CD14-positive monocyte (primary cell): ENCODE measurements at regions not wholly inside any gene's neighbourhood (a gene's known extent, or its start where the extent isn't known, plus 50 kb on each side); places are given as distances from the start of the nearest gene placed in this dataset.

ENCODE experiments used
- DNase-seq, 3 donors: peaks; one replicate each; pipeline ENCODE4 v3.0.0-alpha.2; 2011 to 2022
- H2AFZ ChIP-seq: 2 replicates; pipeline ENCODE4 v1.6.0; 2012; ENCODE audit warnings: mild to moderate bottlenecking, low read depth, low read length, inconsistent platforms; ENCODE audit not compliant: insufficient read depth, poor library complexity, severe bottlenecking
- H3K27ac ChIP-seq, 2 donors: 1 replicate in 1 of 2; 2 replicates in 1 of 2; pipeline ENCODE4 v1.5.1; 2012 to 2013; ENCODE audit warnings: low read length in 2 of 2, control low read depth in 1 of 2, inconsistent platforms in 1 of 2, low read depth in 1 of 2, mild to moderate bottlenecking in 1 of 2
- H3K27me3 ChIP-seq, 2 donors: one replicate each; pipeline versions ENCODE4 v1.6.0 to v1.6.1; 2011 to 2013; ENCODE audit warnings: low read length in 2 of 2; ENCODE audit not compliant: control insufficient read depth in 2 of 2, insufficient read depth in 2 of 2
- H3K36me3 ChIP-seq, 2 donors: replicated peaks in 1 of 2; 1 replicate in 1 of 2; 2 replicates in 1 of 2; pipeline versions ENCODE4 v1.5.1 to v1.6.1; 2012 to 2013; ENCODE audit warnings: low read length in 2 of 2, control low read depth in 1 of 2, inconsistent platforms in 1 of 2, mild to moderate bottlenecking in 1 of 2; ENCODE audit not compliant: insufficient read depth in 2 of 2, control insufficient read depth in 1 of 2
- H3K4me1 ChIP-seq, 2 donors: 1 replicate in 1 of 2; 2 replicates in 1 of 2; pipeline versions ENCODE4 v1.5.1 to v1.6.1; 2012 to 2013; ENCODE audit warnings: low read length in 2 of 2, control low read depth in 1 of 2, inconsistent platforms in 1 of 2, mild to moderate bottlenecking in 1 of 2, moderate library complexity in 1 of 2; ENCODE audit not compliant: insufficient read depth in 2 of 2, control insufficient read depth in 1 of 2
- H3K4me2 ChIP-seq: replicated peaks from 2 replicates; pipeline ENCODE3; 2012; ENCODE audit warnings: low read length, moderate library complexity, mild to moderate bottlenecking; ENCODE audit not compliant: poor library complexity, severe bottlenecking; ENCODE audit errors: extremely low read depth
- H3K4me3 ChIP-seq, 3 experiments: fragments of 200-600 bp in 1 of 3; sonication (generic) in 1 of 3; replicated peaks in 1 of 3; 1 replicate in 2 of 3; 2 replicates in 1 of 3; pipeline ENCODE4 v1.5.1; 2011 to 2013; ENCODE audit warnings: low read length in 3 of 3, mild to moderate bottlenecking in 3 of 3, control low read depth in 2 of 3, low read depth in 2 of 3, inconsistent platforms in 1 of 3, moderate library complexity in 1 of 3
- H3K79me2 ChIP-seq: 2 replicates; pipeline ENCODE4 v1.6.0; 2012; ENCODE audit warnings: mild to moderate bottlenecking, control low read depth, inconsistent platforms, low read length, moderate library complexity; ENCODE audit not compliant: insufficient read depth
- H3K9ac ChIP-seq: 2 replicates; pipeline ENCODE4 v1.6.0; 2017; ENCODE audit warnings: low read length, mild to moderate bottlenecking; ENCODE audit not compliant: insufficient read depth, poor library complexity, severe bottlenecking
- H3K9me3 ChIP-seq, 2 donors: replicated peaks in 1 of 2; 1 replicate in 1 of 2; 2 replicates in 1 of 2; pipeline versions ENCODE4 v1.5.1 to v1.6.1; 2012 to 2013; ENCODE audit warnings: low read length in 2 of 2, control low read depth in 1 of 2; ENCODE audit not compliant: control insufficient read depth in 1 of 2, insufficient read depth in 1 of 2
- H4K20me1 ChIP-seq: 2 replicates; pipeline ENCODE4 v1.6.0; 2012; ENCODE audit warnings: mild to moderate bottlenecking, low read length, control low read depth, moderate library complexity; ENCODE audit not compliant: insufficient read depth
- H3K27ac Mint-ChIP-seq, 7 donors: one replicate each; pipeline ENCODE4 v1.8.0; 2020; ENCODE audit warnings: mild to moderate bottlenecking in 7 of 7, mixed read lengths in 7 of 7, moderate library complexity in 6 of 7, inconsistent platforms in 2 of 7
- H3K27me3 Mint-ChIP-seq, 3 donors: one replicate each; pipeline ENCODE4 v1.8.0; 2021 to 2022; ENCODE audit warnings: low read depth in 3 of 3, mild to moderate bottlenecking in 3 of 3, mixed read lengths in 3 of 3, moderate library complexity in 3 of 3, inconsistent platforms in 1 of 3
- H3K36me3 Mint-ChIP-seq, 2 donors: one replicate each; pipeline ENCODE4 v1.8.0; 2020; ENCODE audit warnings: mixed read lengths in 2 of 2, inconsistent platforms in 1 of 2, mild to moderate bottlenecking in 1 of 2
- H3K4me1 Mint-ChIP-seq: one replicate; pipeline ENCODE4 v1.8.0; 2020; ENCODE audit warnings: mild to moderate bottlenecking, mixed read lengths
- H3K4me3 Mint-ChIP-seq, 2 donors: one replicate each; pipeline ENCODE4 v1.8.0; 2020; ENCODE audit warnings: mild to moderate bottlenecking in 2 of 2, mixed read lengths in 2 of 2, moderate library complexity in 1 of 2
- H3K9me3 Mint-ChIP-seq, 7 donors: one replicate each; pipeline ENCODE4 v1.8.0; 2020 to 2022; ENCODE audit warnings: mixed read lengths in 7 of 7, mild to moderate bottlenecking in 6 of 7, moderate library complexity in 6 of 7, inconsistent platforms in 2 of 7
- CTCF ChIP-seq: fragments of 200-600 bp; IDR thresholded peaks from one replicate; pipeline ENCODE4 v1.8.0; 2022; ENCODE audit warnings: antibody characterized with exemption, mild to moderate bottlenecking
- WGBS: methylation state at CpG from one replicate; pipeline ENCODE4 v1.1.5; 2013; ENCODE audit warnings: missing lambda C conversion rate; ENCODE audit not compliant: insufficient coverage; 5-methylcytosine and 5-hydroxymethylcytosine counted together
- intact Hi-C, 2 donors: fragments of 100-400 bp; cut with micrococcal nuclease; formaldehyde crosslinking; loops; one replicate each; pipeline versions ENCODE4 v1.15.0 to v1.15.1; 2023

DNA sequence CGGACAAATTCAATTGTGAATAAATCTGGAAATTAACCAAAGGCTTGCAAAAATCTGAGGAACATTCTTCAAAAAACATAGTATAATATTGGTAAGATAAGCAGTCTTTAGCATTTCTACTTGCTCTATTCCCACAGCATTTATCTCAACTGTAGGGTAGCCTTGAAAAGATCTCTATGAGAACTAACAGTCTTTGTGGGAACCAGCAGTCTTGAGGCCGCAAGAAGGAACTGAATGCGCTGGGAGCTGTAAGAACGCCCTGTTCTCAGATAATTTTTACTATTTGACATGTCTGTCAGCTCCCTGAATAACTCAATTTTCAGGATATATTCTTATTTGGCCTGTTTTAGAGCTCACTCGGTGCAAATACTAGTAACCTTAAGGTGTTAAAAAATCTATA lies 519.3 kb upstream of the CXorf51A start:
- H3K4me3 Mint-ChIP-seq, result no peak overlapping the region

GRCh38 chrX:147322496-147322895 lies 508.0 kb upstream of the CXorf51A start:
- intact Hi-C loops, result no loop called here
- Histone ChIP-seq H3K4me2 (no peak overlapping the region), H3K36me3 (no peaks in the 10 kb centered on the region), H2AFZ (no peak overlapping the region), H4K20me1 (no peaks in the 10 kb centered on the region), H3K27ac (no peak overlapping the region), H3K4me1 (no peaks in the 10 kb centered on the region), H3K79me2 (no peaks in the 10 kb centered on the region), H3K4me3 (no peak overlapping the region), H3K9me3 (no peaks in the 10 kb centered on the region), H3K9ac (no peak overlapping the region), H3K27me3 (no peaks in the 10 kb centered on the region)
- Mint-ChIP-seq H3K4me3 (no peak overlapping the region), H3K27ac (no peak overlapping the region), H3K27me3 (no peaks in the 10 kb centered on the region), H3K36me3 (no peaks in the 10 kb centered on the region), H3K9me3 (peaks cover 0 to 1% (median 0%) of the 10 kb centered on the region in 7 donors), H3K4me1 (no peaks in the 10 kb centered on the region)
- no peak for TF ChIP-seq CTCF
- WGBS, result 100% methylated on average over 1 of the region's 3 CpGs
- DNase-seq, result no peak

More for the DNA sequence above, 519.3 kb upstream of the CXorf51A start:
- Histone ChIP-seq H3K27ac (no peak overlapping the region), H4K20me1 (no peaks in the 10 kb centered on the region), H3K79me2 (no peaks in the 10 kb centered on the region), H3K4me2 (no peak overlapping the region), H3K9ac (no peak overlapping the region), H3K4me1 (no peaks in the 10 kb centered on the region), H2AFZ (no peak overlapping the region), H3K4me3 (no peak overlapping the region), H3K27me3 (no peaks in the 10 kb centered on the region), H3K36me3 (no peaks in the 10 kb centered on the region), H3K9me3 (peaks cover 0 to 4% of the 10 kb centered on the region in 2 donors)
- no peaks in the 10 kb centered on the region for H3K36me3 Mint-ChIP-seq
- H3K9me3 Mint-ChIP-seq, result peaks cover 0 to 6% (median 0%) of the 10 kb centered on the region in 7 donors
- WGBS, result 80% methylated on average over 1 of the region's 5 CpGs
- no peak overlapping the region for H3K27ac Mint-ChIP-seq
- no peaks in the 10 kb centered on the region for H3K4me1 Mint-ChIP-seq
- no peak for TF ChIP-seq CTCF
- DNase-seq, result no peak
- intact Hi-C loops, result no loop called here
- H3K27me3 Mint-ChIP-seq, result no peaks in the 10 kb centered on the region
